SU-DHL-6 (cell line): ENCODE measurements at regions not wholly inside any gene's neighbourhood (a gene's known extent, or its start where the extent isn't known, plus 50 kb on each side); places are given as distances from the start of the nearest gene placed in this dataset.

ENCODE experiments used
- H2AFZ ChIP-seq: fragments of 200-600 bp; sonication (generic); 2 replicates; pipeline ENCODE4 v1.6.1; 2014; ENCODE audit warnings: low read depth, mild to moderate bottlenecking, moderate library complexity, mixed read lengths, antibody characterized with exemption, low read length; ENCODE audit not compliant: severe bottlenecking
- H3F3A ChIP-seq: fragments of 200-600 bp; shearing (Covaris generic); 2 replicates; pipeline ENCODE4 v1.6.0; 2016; ENCODE audit warnings: antibody characterized with exemption, mild to moderate bottlenecking; ENCODE audit not compliant: insufficient read depth
- H3K27ac ChIP-seq: fragments of 200-600 bp; sonication (generic); 2 replicates; pipeline ENCODE4 v1.5.1; 2016; ENCODE audit warnings: low read depth, mild to moderate bottlenecking, low read length, moderate library complexity, mixed read lengths
- H3K27me3 ChIP-seq: fragments of 200-600 bp; sonication (generic), shearing (Covaris generic); 2 replicates; pipeline ENCODE4 v1.6.0; 2014; ENCODE audit warnings: mild to moderate bottlenecking, low read length
- H3K36me3 ChIP-seq: fragments of 200-600 bp; sonication (generic); 2 replicates; pipeline ENCODE4 v1.6.1; 2014; ENCODE audit warnings: mild to moderate bottlenecking, low read length, mixed read lengths
- H3K4me2 ChIP-seq: fragments of 300-600, 200-600 bp; shearing (Covaris generic), sonication (generic); 2 replicates; pipeline ENCODE4 v1.6.0; 2014; ENCODE audit warnings: low read length, low read depth, mild to moderate bottlenecking; ENCODE audit not compliant: poor library complexity, severe bottlenecking
- H3K4me3 ChIP-seq: fragments of 200-600 bp; sonication (generic); 2 replicates; pipeline ENCODE4 v1.5.1; 2014; ENCODE audit warnings: antibody characterized with exemption, low read length, mild to moderate bottlenecking, mixed read lengths; ENCODE audit not compliant: insufficient read depth, poor library complexity, severe bottlenecking
- H3K79me2 ChIP-seq: fragments of 200-600 bp; sonication (generic); 2 replicates; pipeline ENCODE4 v1.6.1; 2014; ENCODE audit warnings: mild to moderate bottlenecking, low read length, moderate library complexity; ENCODE audit not compliant: insufficient read depth
- H3K9ac ChIP-seq: fragments of 200-600 bp; sonication (generic); 2 replicates; pipeline ENCODE4 v1.7.0; 2014; ENCODE audit warnings: mild to moderate bottlenecking, low read length
- H3K9me2 ChIP-seq: fragments of 200-600 bp; sonication (generic); replicated peaks from 2 replicates; pipeline ENCODE4 v1.6.1; 2014; ENCODE audit warnings: low read length; ENCODE audit not compliant: insufficient read depth
- H3K9me3 ChIP-seq: fragments of 200-600 bp; sonication (generic); 2 replicates; pipeline ENCODE4 v1.6.1; 2014; ENCODE audit warnings: low read length, mixed read lengths; ENCODE audit not compliant: insufficient read depth
- H4K20me1 ChIP-seq: fragments of 200-600 bp; sonication (generic); 2 replicates; pipeline ENCODE4 v1.6.1; 2014; ENCODE audit warnings: low read depth, mild to moderate bottlenecking, antibody characterized with exemption, low read length, moderate library complexity, mixed read lengths
- EZH2phosphoT487 ChIP-seq: fragments of 200-600 bp; sonication (generic), shearing (Covaris generic); conservative IDR thresholded peaks from 2 replicates; pipeline ENCODE4 v1.6.1; 2018; ENCODE audit warnings: mild to moderate bottlenecking, antibody characterized with exemption, low read length, moderate library complexity, mixed read lengths
- TF ChIP-seq, protein P1 (sequence below): fragments of 200-600 bp; sonication (generic); IDR thresholded peaks from one replicate; pipeline ENCODE4 v1.5.1; 2017; ENCODE audit warnings: antibody characterized with exemption, mild to moderate bottlenecking, low read length, moderate library complexity; ENCODE audit not compliant: insufficient read depth, poor library complexity, severe bottlenecking

DNA sequence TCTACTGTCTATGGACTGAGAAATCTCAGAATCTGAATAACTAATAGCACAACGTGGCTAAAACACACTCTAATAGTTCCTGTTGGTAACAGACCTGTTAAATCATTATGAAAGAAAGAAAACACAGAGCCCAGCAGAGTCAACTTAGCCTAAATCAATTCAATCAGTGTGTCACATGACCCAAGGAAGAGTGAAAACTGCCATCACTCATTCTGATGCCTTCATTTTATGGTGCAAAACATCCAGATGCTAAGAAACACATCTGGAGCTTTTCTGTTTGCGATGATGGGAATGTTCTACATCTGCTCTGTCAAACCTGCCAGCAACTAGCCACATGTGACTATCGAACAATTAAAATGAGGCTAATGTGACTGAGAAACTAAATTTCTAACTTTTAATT lies 295.7 kb upstream of the TRIB2 start:
- H3K27ac ChIP-seq, result no peak overlapping the region
- TF ChIP-seq EZH2phosphoT487, result no peak
- TF ChIP-seq, protein P1, sequence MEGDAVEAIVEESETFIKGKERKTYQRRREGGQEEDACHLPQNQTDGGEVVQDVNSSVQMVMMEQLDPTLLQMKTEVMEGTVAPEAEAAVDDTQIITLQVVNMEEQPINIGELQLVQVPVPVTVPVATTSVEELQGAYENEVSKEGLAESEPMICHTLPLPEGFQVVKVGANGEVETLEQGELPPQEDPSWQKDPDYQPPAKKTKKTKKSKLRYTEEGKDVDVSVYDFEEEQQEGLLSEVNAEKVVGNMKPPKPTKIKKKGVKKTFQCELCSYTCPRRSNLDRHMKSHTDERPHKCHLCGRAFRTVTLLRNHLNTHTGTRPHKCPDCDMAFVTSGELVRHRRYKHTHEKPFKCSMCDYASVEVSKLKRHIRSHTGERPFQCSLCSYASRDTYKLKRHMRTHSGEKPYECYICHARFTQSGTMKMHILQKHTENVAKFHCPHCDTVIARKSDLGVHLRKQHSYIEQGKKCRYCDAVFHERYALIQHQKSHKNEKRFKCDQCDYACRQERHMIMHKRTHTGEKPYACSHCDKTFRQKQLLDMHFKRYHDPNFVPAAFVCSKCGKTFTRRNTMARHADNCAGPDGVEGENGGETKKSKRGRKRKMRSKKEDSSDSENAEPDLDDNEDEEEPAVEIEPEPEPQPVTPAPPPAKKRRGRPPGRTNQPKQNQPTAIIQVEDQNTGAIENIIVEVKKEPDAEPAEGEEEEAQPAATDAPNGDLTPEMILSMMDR, result no peak
- H3K4me2 ChIP-seq, result no peak overlapping the region
- H3K27me3 ChIP-seq, result no peaks in the 10 kb centered on the region
- H2AFZ ChIP-seq, result no peak overlapping the region
- no peaks in the 10 kb centered on the region for H3K79me2 ChIP-seq
- H3K9ac ChIP-seq, result no peak overlapping the region
- H3F3A ChIP-seq, result no peaks in the 10 kb centered on the region
- no peaks in the 10 kb centered on the region for H4K20me1 ChIP-seq
- no peaks in the 10 kb centered on the region for H3K9me2 ChIP-seq
- H3K36me3 ChIP-seq, result no peaks in the 10 kb centered on the region
- no peak overlapping the region for H3K4me3 ChIP-seq
- no peaks in the 10 kb centered on the region for H3K9me3 ChIP-seq

GRCh38 chr2:12424219-12424618 lies 292.5 kb upstream of the TRIB2 start:
- TF ChIP-seq, protein P1, result no peak
- no peak for TF ChIP-seq EZH2phosphoT487
- Histone ChIP-seq H3K27me3 (no peaks in the 10 kb centered on the region), H3F3A (no peaks in the 10 kb centered on the region), H4K20me1 (no peaks in the 10 kb centered on the region), H3K4me3 (no peak overlapping the region), H3K36me3 (no peaks in the 10 kb centered on the region), H3K9me2 (no peaks in the 10 kb centered on the region), H3K27ac (no peak overlapping the region), H3K4me2 (no peak overlapping the region), H3K9me3 (no peaks in the 10 kb centered on the region), H2AFZ (no peak overlapping the region), H3K79me2 (no peaks in the 10 kb centered on the region), H3K9ac (no peak overlapping the region)

GRCh38 chr2:12424809-12425208 lies 291.9 kb upstream of the TRIB2 start:
- Histone ChIP-seq H3K79me2 (no peaks in the 10 kb centered on the region), H3K27ac (no peak overlapping the region), H4K20me1 (no peaks in the 10 kb centered on the region), H3K4me2 (no peak overlapping the region), H3K9me3 (no peaks in the 10 kb centered on the region), H3K36me3 (no peaks in the 10 kb centered on the region), H3K9me2 (no peaks in the 10 kb centered on the region), H3K4me3 (no peak overlapping the region), H2AFZ (no peak overlapping the region), H3F3A (no peaks in the 10 kb centered on the region), H3K27me3 (no peaks in the 10 kb centered on the region), H3K9ac (no peak overlapping the region)
- no peak for TF ChIP-seq EZH2phosphoT487
- TF ChIP-seq, protein P1, result no peak
